ENCODE measurements at regions not wholly inside any gene's neighbourhood (a gene's known extent, or its start where the extent isn't known, plus 50 kb on each side); places are given as distances from the start of the nearest gene placed in this dataset.

GRCh38 chr3:153673853-153674252 is 447.3 kb upstream of the ARHGEF26 start:
- TF ChIP-seq CTCF (conservative IDR thresholded peaks at IDR 0.05; ENCODE audit: low read length) (no peak), EZH2phosphoT487 (IDR thresholded peaks at IDR 0.05; ENCODE audit: borderline replicate concordance) (no peak)
